HG03354 (cell line): ENCODE measurements at regions not wholly inside any gene's neighbourhood (a gene's known extent, or its start where the extent isn't known, plus 50 kb on each side); places are given as distances from the start of the nearest gene placed in this dataset.

Experiments used
- ATAC-seq: cut with Tn5 transposase; IDR thresholded peaks from one replicate; pipeline ENCODE4 v1.9.1; 2021; ENCODE audit warnings: mild to moderate bottlenecking; ENCODE audit not compliant: unreplicated experiment, poor library complexity, severe bottlenecking

DNA sequence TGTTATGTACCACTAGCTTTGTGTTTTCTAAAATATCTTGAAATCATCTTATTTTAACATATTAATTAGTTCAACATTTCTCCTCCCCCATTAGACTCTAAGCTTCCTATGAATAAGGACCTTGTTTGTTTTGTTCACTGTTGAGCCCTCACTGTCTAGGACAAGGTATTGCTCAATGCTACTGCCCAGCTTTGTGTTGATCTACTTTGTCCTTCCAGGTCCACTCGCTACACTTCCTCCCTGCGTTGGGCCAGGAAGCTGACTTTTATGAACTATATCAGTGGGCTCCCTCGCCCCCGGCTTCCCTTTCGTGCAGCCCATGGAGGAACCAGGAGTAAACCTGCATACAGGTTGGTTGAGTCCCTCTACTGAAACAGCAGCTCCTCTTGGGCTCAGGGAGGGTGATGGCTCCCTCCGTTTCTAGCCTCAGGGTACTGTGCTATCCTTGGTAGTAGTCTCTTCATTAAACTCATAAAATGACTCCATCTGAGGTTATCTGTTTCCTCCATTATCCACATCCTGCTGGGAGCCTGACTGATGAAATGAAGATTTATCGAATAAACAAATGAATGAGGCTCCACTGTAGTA is 272.5 kb downstream of the CLIC5 start:
- no peak for ATAC-seq

DNA sequence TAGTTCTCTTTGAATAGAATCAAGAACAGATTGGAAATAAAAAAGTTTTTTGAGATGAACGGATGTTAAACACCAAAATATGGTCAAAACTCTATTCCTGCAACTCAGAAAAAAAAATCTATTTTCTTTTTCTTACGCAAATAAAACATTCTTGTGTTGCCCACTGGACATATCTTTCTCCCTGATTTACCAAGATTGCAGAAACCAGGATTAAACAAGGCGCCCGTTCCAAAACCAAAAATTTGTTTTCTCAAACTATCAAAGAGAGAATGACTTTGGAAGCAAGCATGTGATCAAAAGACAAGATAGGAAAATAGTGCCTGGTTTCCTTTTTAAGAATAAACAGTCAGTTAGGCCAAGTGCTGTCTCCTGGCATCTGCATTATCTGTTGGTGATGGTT is 273.1 kb downstream of the CLIC5 start:
- ATAC-seq: no peak

- peak; percentile 72 for ATAC-seq
These were observed 274.1 kb downstream of the CLIC5 start for GRCh38 chr6:45741437-45742171.

DNA sequence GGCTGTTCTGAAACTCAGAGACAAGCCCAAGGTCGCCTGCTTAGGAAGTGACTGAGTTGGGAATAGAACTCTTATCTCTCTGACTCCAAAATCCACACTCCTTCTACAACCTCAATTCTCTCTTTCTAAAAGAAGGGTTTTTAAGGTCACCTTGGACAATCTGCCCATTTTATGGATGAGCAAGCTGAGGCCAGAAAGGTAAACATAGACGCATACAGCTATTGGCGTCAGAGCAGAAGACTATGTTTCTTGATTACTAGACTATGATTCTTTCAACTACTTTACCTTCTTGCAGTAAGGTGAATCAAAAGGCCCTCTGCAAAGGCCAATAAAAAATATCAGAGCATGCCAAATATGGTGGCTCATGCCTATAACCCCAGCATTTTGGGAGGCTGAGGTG is 276.6 kb downstream of the CLIC5 start:
- no peak for ATAC-seq

DNA sequence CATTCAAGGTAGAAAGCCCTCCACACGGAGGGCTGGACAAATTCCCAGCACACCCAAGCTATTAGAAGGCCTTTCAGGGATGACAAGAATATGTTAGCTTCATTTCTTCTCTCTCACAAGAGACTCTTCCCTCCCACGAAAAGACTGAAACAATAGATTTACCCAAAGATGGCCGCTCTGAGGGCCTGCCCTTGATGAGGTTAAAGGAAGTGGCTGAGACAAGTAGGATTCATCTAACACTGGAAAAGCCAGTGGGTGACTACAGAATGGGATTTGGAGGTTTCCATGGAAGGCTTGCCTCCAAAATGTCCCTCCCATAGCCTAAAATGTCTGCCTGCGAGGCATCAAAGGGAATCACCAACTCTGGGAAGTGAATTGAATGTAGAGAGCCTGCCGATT is 277.6 kb downstream of the CLIC5 start:
- ATAC-seq: no peak

DNA sequence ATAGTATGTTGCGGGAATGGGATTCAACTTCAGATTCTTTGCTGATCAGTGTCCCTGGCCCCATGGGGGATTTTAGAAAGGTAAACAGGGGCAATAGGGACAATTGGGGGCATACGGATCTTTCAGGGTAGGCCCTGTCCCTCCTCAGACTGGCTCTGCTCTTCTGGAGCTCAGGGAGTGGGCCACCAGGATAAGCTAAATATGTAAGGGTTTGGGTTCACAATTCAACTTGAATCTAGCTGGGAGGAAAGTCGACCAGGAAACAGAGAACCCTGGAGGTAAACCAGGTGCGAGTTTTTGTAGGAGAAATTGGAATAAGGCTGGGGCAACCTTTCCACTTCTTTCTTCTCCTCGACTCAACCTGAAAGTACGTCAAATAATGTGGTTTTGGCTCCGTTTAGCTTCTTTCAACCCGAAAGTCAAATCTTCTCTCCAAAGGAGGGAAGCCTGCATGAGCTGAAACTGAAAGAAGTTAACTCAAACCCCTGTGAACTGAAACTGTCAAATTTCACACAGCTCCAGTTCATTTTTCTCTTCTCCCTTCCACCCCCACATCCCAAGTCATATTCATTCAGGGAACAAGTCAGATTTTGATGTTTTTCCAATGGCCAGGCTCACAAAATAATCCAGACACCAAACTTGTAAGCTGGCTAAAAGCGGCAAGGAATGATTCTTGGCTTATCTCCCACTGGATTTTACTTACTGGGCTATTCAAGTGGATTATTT is 278.2 kb downstream of the CLIC5 start:
- ATAC-seq: peak; percentile 76

DNA sequence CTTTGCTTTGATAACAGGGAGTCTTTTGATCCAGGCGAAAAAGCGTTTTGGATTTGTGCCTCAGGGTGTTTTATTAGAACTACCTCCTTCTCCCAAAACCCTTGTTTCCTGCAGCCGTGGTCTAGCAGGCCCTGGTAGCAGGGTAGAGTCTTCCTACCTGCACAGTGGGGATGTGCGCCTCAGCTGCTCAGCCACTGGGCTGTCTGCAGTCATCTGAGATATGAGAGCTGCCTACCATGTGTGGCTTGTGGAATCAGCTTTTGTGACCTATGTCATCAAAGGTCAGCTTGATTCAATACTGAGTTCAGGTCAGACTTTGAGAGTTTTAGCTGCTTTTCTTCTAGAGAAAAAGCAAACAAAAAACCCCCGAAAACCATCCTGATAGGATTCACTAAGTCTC is 279.5 kb downstream of the CLIC5 start:
- ATAC-seq: no peak

DNA sequence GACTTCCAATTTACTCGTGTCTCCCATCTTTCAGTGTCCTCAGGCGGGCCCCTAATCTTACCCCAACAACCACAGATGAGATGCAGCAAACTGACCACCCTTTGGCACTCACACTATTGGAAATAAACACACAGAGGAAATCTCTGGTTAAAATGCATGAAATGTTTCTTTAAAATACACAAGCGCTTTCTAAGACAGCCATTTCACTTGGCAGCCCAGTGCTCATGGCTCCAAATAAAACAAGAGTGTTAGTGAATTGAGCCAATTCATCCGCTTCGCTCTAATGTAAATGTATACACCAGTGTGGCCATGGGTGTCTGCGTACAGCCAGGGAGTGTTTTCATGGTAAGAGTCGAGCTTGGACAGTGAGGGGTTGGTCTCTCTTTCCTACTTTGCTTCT is 282.9 kb downstream of the CLIC5 start:
- no peak for ATAC-seq

- ATAC-seq: no peak
These were observed 285.4 kb downstream of the CLIC5 start for GRCh38 chr6:45730232-45730631.

GRCh38 chr6:45728674-45729073 is 287.0 kb downstream of the CLIC5 start:
- ATAC-seq: no peak

DNA sequence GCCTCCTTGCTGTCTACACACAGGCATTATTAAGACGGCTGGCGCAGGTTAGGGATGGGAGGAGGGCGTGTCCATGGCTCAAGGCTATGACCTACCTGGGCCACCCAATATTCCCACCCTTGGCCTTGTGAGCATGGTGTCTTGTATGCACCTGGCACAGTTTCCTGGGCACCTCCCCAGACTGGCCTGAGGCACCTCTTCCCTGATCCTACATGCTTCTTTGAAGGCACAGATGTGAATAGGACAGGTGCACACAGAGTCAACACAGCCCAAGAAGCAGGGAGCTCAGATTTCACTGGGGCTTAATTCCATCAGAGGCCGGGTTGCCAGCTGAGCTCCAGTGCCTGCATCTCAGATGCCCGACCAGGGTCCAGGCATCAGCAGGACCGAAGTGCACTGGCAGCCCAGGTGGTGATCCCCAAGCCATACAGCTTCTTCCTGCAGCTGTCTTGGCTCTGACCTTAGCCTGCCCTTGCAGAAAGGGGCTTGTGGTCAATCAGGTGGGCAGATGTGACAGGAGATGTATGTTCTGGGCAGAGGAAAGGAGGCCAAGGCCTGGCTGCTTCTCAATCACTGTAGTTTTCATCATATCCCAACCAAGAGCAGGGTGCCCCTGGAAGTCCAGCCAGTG is 287.7 kb downstream of the CLIC5 start:
- no peak for ATAC-seq

GRCh38 chr6:45727228-45727627 is 288.4 kb downstream of the CLIC5 start:
- ATAC-seq: no peak

DNA sequence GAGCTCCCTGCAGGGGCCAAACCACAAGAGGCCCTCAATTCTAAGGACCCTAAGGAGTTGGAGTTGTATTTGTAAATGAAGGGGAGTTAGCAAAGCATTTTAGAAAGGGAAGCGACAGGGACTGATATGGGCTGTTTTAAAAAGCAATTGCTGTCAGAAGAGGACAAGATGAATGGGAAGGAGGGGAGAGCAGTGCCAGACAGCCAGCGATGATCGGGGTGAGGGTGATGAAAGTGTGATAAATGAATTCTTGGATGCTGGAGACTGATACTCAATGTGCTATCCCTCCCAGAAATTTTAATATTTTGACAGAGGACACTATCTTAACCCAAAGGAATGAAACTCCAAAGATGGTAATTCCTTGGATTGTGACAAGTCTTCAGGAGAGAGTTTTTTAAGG is 289.2 kb downstream of the CLIC5 start:
- no peak for ATAC-seq

GRCh38 chr6:45724511-45724910 is 291.1 kb downstream of the CLIC5 start:
- ATAC-seq: no peak

DNA sequence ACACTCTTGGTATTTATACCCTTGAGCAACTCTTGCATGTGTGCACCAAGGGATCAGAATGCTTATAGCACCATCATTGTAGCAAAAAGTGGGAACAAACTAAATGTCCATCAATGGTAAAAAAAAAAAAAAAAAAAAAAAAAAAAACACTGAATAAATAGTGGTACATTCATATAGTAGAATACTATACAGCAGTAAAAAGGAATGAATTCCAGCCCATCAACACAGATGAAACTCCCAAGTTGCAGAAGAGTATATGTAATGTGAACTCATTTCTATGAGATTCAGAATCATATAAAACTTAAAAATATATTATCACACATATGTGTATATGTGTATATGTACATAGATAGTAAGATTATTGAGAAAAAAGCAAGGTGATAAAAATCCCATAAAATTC is 291.6 kb downstream of the CLIC5 start:
- no peak for ATAC-seq

DNA sequence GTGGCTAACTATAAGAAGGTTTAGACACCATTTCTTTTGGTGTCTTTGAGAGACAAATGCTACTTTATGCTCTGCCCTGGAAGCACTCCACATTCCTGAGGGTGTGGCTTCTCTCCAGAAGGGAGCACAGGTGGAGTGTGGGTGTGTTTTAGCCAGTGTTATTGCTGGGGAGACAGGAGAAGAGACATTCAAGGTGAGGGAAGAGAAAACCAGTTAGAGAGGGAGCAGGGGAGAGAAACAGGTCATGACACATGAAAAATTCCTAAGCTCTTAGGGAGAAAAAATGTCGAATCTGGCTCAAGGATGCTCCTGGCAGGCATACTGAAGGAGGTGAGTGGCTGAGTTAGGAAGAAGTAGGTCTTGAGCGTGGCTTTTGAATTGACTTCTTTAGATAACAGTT is 292.8 kb downstream of the CLIC5 start:
- ATAC-seq: no peak

DNA sequence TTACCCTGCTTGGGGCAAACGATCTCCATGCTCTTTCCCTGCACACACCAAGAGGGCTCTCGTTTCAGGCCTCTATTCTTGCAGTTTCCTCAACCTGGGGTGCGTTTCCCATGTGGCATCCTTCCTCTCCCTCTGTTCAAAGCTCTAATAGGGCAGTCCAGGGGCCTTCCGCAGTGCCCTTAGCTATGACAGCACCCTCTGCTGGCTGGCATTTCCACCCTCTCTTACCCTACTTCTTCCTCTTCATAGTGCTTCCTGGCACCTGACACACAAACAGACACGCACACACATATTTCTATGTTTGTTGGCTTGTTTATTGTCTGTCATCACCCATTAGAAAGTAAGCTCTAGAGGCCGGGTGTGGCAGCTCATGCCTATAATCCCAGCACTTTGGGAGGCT is 294.0 kb downstream of the CLIC5 start:
- no peak for ATAC-seq

DNA sequence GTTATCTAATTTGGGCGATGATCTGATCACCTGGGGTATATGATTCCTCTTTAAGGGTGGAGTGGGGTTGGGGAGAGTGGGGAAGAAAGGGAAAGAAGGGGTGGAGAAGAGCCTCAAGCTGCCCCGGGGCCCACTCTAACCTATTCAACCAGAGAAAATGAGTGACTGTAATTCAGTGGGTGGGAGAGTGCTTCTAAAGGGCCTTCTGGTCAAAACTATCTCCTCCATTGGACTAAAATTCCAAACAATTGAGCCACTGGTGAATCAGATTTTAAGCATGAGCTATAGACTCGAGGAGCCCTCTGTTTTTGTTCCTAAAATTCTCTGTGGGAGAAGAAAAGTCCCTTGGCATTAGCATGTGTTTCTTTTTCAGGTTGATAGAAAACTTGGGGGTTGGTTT is 296.8 kb downstream of the CLIC5 start:
- no peak for ATAC-seq

GRCh38 chr6:45718131-45718530 is 297.5 kb downstream of the CLIC5 start:
- no peak for ATAC-seq

DNA sequence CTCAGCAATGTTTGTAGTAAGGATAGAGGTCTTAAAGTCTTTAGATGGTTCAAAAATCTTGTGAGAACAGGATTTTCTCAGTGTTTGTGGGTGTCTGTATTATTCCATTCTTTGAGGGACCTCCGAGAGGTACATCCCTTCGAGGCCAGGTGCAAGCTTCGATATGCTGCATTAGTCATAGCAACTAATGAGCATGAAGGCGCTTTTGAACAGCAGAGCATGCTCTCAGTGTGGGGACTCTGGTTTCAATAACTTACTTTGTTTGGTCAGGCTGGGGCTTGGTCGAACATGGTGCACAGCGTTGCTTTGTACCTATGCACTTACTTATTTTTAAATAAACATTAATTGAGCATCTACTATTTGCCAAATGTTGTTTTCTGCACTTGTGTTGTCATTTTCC is 297.9 kb downstream of the CLIC5 start:
- ATAC-seq: no peak

DNA sequence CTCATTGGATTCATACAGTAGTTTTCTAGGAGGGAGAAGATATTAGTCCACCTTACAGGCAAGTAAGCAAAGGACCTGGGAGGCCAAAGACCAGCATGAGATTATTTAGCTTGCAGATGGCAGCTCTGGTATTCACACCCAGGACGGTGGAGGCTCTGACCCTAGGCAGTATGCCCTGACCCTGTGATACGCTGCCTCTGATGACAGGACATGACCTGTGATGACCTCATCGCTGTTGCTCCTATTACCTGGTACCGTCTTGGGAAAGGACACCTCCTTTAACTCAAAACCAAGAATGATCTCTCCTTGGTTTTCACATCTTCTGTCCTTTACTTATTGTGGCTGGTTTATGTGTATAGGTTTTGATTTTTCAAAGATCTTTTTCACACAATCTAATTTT is 298.6 kb downstream of the CLIC5 start:
- ATAC-seq: no peak
